ENCODE measurements at regions not wholly inside any gene's neighbourhood (a gene's known extent, or its start where the extent isn't known, plus 50 kb on each side); places are given as distances from the start of the nearest gene placed in this dataset.

GRCh38 chr12:111014547-111014946 lies 94.2 kb upstream of the MYL2 start:
- no peak for TF ChIP-seq CTCF (IDR thresholded peaks at IDR 0.05; ENCODE audit: low read depth, low read length, poor library complexity, severe bottlenecking)
- TF ChIP-seq EZH2phosphoT487 (IDR thresholded peaks at IDR 0.05; ENCODE audit: borderline replicate concordance, low read length), result no peak
